Activated T-cell treated with anti-CD3 and anti-CD28 coated beads, Interleukin-2, amount 50 U/mL, for 48 hours (primary cell): ENCODE measurements at regions not wholly inside any gene's neighbourhood (a gene's known extent, or its start where the extent isn't known, plus 50 kb on each side); places are given as distances from the start of the nearest gene placed in this dataset.

Source experiments
- DNase-seq, 2 experiments: peaks; one replicate each; pipeline ENCODE4 v3.0.0-alpha.2; 2020

DNA sequence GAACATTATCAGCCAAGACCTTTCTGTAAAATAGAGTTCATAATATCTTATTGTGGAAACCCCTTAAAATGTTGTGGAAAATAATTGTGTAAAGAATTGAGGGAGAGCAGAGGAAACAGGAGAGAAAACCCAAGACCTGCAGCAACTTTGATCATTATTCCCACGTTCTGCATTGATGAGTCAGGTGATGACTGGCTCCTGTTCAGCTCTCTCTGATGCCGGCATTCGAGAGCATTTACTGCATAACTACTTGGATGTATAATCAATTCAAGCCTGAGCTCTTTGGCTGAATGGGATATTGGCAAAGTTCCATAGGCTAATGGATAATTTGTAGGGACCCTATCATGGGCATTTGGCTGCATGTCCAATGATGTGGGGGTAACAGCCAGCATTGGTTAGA is 176.3 kb upstream of the ARID2 start:
- DNase-seq: no peak

DNA sequence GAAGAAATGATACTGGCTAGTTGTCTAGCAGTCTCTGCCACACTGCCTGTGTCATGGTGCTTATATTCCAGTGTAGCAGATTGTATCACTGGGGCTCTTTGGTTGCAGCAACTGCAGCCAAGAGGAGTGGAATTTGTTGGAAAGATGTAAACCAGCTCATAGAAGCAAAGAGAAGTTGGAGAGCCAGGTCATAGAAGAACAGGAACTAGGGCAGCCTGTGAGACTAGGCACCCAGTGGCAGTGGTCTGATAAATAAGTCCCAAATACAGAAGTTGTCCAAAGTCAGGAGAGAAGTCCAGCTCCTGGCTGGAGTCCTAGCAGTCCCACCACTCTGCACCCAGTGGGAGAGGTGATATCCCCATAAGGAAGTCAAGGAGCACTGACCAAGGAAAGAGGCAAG is 172.5 kb upstream of the ARID2 start:
- no peak for DNase-seq

DNA sequence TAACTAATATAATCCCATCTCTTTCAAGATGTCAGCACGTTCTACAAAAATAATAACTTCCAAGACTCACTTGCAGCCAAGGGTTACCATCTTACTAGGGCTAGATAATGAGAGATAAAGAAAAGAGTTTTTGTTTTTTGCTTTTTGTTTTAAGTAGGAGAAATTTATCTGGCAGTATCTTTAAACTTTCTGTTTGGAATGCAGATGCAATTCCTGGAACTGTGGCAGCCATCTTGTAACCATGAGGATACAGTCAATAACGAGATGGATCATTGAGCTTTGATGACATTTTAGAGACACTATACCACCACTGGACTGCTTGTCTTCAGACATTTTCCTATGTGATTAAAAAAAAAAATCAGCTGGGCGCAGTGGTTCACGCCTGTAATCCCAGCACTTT is 171.2 kb upstream of the ARID2 start:
- DNase-seq: no peak

DNA sequence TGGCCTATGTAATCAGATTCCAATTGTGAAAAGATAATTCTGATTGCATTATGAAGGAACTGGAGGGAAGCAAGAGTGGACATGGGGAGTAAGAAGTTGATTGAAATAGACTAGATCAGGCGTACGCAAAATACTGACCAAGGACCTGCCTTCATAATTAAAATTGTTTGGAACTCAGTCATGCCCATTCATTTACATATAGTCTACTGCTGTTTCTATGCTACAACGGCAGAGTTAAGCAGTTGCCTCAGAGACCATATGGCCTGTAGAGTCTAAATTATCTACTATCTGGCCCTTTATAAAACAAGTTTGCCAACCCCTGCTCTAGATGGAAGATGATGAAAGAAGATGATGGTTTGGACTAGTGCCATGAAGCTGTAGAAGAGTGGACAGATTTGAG is 170.0 kb upstream of the ARID2 start:
- no peak for DNase-seq

DNA sequence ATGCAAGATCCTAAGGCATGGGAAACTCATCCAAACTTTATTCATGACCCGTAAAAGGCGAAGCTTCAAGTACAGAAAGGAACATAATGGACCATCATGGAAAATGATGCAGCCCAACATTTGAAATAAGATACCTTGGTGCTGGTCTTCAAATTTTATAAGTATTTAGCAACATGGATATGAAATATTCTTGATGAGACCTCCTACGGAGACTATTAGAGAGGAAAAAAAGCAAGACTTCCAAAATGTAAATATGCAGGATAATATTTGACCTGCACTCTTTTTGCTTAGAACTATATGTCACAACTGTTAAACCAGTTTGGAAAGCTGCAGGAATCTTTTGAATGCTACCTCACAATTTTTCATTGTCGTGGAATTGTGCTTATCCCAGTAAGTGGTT is 168.8 kb upstream of the ARID2 start:
- no peak for DNase-seq

DNA sequence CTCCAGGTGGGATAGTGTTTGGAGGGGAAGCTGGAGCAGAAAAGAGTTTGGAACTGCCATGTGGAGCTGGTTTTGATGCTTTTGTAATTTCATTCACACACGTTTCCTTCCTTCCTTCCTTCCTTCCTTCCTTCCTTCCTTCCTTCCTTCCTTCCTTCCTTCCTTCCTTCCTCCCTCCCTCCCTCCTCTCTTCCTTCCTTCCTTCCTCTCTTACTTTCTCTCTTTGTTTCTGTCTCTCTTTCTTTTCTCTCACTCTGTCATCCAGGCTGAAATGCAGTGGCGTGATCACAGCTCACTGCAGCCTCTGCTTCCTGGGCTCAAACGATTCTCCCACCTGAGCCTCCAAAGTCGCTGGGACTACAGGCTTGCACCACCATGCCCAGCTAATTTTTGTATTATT is 168.0 kb upstream of the ARID2 start:
- DNase-seq: no peak

DNA sequence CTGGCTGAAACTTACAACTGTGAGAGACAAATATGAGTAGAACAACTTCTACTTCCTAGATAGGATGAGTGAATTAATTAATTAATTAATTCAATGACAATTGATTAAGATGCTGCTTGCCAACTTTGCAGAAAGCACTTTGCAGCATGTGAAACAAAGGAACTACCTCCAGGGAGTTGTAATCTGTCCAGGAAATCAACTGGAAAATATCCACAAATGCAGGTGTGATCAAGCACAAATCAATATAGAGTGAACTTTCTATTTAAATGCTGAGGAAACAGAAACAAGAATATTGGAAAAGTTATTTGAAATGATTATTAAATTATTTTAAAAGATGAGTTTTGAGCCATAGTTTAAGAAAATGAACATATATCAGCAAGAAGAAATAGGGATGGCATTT is 163.9 kb upstream of the ARID2 start:
- no peak for DNase-seq

DNA sequence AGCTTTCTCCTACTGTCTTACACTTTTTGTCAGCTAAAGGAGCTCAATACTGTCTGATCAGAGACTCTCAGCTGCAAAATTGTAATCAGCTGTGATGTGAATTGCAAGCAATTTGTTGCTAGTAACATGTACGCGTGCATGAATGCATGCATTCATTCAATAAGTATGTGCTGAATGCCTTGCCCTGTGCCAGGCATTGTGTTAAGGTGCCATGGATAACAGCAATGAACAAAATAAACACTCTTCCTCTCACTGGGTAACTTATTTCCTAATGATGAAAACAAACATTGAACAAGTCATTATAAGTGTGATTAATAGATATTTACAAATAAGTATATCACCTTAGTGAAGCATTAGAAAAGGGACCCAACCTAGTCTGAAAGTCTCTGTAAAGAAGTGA is 163.2 kb upstream of the ARID2 start:
- no peak for DNase-seq

DNA sequence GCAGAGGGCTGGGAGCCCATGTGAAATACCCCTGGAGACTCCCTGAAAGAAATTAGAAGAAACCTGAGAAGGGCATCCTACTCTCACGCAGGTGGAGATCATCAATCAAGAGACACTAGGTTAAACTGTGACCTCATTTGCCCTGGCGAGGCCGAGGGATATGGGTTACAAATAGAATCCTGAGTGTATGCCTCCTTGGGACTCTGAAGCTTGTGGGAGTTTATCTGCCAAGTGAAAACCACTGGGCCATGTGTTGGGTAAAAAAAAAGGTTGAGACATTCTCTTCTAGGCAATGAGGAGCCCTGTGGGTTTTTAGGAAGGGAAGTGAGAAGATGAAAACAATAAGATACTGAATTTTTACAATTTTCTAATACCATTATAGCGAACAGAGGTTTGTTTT is 160.7 kb upstream of the ARID2 start:
- DNase-seq: no peak

DNA sequence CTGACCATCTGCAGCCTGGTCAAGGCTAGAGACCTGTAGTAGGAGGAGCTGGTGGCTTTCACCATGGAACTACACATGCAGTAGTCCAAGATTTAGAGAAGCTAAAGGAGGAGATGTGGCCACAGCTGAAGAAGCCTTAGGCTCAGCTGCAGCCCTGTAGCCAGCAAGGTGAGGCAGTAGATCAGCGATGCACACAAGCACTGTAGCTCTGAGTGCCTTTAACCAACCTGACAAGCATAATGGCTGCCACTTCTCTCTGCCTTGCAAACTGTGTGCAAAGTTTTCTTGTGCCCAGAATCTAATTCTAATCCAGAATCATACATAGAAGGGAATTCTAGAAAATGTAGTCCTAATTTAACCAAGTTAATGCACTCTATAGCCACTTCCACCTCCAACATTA is 159.0 kb upstream of the ARID2 start:
- DNase-seq: no peak

DNA sequence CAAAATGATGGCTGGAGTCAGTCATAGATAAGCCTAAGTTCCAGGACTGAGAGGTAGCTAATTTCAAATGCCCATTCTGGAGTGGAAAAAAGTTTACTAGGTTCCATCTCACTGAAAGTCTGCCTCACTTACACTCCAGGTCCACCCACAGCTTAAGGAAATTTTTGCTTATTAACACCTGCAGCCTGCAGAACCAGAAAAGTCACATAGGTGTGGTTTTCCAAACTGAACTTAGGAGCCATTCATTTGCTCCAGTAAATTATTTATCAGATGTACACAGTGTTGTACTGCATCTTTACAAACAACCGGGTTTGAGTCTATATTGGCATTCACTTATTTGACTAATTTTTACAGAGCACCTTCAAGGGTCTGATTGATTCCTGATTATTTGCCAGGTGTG is 157.4 kb upstream of the ARID2 start:
- DNase-seq: no peak

DNA sequence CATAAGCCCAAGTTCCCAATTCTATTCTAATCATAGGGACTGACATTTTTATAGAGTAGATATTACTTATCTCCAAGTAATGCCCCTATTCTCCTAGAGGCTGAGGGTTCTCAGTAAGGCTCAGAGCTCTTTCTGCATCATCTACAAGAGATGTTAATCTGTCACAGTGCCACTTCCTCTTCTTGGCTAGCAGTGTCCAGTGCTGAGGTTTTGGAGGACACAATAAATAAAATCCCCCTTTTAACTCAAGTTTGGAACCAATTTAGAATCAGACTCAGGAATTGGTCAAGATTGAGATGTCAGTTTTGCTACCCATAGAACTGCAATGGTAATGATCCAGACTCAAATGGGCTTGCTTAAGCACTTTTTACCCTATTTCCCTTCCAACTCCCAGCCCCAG is 154.1 kb upstream of the ARID2 start:
- DNase-seq: no peak

DNA sequence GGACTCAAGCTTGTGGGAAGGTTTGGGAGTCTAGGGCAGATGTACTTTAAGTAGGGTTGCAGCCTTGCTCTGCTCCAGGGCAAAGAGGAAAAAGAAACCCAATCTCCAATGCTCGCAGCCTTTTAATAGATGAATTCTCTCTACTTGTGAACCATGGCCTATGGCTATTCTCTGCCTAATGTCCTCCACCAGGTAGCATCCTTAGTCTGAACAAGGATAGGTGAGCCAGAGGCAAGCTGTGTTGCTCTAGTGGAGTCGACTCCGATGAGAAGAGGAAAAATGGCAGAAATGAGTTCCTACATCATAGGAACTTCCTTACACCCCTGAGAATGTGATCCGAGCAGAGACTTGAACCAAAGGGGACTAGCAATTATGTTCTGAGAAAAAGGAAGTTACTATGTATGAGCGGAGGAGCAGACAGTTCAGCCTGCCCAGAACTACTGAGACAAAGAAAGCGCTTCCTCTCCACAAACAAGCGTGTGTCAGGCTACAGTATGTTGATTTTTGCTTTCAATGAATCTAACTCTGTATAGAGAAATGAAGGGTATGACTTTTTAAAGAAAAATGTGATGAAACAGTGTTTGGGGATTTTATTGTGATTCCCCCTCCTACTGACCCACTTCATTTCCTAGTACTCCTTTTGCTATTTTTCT is 153.6 kb upstream of the ARID2 start:
- no peak for DNase-seq

DNA sequence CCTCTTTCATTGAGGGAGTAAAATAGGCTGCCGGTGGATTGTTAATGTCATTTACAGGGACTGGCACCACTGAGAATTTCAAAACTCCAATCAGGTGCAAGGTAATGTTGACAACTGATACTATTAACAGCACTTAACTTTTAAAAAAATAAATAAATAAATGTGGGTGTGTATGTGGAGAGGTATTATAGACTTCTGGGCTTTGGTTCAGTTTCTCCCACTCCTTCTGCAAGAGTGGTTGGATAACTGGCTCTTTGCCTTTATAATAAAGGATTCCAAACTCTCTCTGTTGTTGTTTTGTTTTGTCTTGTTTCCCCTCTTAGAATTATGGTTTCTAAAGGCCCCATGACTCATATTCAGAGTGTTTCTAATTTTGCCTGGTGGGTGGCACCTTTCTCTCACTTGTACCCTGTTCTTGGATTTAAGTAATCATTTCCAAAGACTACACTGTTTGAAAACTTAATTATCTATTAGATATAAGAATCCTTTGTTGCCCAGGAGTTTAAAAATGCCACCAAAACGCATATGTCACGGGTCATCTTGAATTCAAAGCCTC is 151.6 kb upstream of the ARID2 start:
- no peak for DNase-seq

DNA sequence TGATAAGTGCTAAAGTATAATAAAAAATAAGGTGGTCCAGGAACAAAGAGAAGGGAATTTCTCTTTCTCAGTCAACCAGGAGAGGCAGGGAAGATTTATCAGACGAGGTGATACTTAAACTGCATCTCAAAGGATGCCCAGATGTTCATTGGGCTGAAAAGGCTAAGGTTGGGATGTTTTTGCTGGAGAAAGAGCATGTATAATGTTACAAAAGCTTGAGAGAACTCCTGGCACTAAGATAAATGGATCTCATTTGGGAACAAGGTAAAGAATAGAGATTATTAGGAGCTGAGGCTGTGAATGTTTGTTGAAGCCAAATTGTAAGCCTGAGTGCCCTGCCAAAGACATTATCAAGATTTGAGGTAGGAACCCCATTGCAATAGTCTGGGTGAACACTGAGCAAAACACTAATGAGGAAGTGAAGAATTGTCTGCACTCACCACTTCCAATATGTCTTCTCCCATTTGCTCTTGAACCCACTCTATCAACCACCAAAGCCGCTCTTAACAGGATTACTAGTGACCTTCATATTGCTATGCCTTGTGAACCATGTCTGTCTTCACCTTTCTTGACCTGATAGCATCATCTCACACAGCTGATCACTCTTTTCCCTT is 149.0 kb upstream of the ARID2 start:
- no peak for DNase-seq

DNA sequence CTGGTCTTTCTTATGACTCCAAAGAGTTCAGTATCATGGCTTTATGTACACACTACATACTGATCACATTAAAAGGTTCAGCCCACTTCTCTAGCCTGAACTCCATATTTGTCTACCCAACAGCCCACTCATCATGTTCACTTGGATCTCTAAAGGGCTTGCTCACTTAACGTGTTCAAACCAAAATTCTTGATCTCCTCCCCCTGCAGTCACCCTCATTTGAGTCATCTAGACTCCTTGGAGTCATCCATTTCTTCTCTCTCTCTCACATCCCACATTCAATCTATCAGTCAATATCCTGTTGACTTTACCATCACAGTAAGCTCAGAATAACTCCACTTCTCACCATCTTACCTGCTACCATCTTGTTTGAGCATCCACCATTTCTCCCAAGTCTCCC is 148.4 kb upstream of the ARID2 start:
- DNase-seq: no peak

DNA sequence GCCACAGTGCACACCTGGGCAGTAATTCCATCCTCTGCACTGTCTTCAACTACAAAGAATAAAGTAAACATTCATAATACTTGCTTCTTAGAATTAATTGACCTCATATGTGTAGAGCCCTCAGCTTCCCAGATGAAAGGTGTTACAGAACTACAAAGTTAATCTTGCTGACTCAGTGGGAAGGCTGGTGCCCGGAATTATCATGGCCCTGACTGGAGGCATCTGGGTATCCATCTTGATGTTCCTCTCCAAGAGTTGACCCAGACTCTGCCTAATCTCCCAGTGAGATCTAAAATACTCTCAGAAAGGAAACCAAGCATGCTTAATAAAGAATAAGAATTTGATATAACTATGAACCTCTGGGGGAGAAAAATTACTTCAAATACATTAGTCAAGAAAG is 147.0 kb upstream of the ARID2 start:
- DNase-seq: no peak

DNA sequence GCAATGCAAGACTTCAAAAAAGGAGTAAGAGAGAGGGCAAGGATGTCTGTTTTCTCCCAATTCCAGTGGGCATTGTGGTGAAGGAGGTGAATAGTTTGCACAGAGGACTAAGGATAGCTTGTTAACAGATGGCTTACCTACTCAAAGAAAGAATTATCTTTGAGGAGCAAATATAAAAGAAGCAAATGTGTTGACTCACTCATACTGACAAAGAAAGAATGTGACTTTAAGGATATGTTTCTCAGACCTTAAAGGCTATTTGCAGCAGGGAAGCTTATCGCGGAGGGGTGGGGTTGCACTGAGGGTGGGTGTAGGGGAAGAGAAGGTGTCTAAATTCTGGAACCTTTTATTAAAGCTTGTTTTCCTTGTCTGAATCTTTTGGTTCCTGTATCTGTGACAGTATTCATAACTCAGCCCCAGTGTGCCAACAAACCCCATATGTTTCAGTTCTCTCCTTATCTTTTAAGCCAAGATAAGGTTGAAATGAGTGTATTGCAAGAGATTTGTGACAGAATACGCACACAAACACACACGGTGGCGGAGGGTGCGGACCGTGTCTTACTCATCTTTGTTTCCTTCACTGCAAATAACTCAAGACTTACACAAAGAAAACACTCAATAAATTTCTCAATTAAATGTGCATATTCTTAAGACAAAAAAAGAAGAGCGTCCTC is 146.4 kb upstream of the ARID2 start:
- DNase-seq: no peak

DNA sequence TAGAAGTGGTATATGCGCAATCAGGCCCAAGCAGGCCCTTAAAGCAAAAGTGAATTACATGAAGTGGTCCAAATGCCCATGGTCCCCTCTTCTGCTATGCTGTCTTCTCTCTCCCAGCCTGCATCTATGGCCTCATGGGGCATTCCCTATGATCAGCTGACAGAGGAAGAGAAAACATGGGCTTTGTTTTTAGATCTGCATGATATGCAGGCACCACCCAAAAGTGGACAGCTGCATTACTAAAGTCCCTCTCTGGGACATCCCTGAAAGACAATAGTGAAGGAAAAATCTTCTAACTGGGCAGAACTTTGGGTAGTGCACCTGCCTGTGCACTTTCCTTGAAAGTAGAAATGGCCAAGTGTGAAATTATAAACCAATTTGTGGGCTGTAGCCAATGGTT is 145.2 kb upstream of the ARID2 start:
- DNase-seq: no peak

DNA sequence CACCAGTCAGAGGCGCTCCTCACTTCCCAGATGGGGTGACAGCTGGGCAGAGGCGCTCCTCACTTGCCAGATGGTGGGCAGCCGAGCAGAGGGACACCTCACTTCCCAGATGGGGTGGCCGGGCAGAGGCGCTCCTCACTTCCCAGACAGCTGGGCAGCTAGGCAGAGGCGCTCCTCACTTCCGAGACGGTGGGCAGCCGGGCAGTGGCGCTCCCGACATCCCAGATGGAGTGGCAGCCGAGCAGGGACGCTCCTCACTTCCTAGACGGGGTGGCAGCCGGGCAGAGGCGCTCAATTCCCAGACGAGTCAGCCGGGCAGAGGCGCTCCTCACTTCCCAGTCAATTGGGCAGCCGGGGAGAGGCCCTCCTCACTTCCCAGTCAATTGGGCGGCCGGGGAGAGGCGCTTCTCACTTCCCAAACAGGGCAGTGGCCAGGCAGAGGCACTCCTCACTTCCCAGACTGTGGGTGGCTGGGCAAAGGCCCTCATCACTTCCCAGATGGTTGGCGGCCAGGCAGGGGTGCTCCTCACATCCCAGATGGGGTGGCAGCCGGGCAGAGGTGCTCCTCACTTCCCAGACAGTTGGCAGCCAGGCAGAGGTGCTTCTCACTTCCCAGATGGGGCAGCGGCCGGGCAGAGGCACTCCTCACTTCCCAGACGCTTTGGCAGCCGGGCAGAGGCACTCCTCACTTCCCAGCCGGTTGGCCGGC is 143.8 kb upstream of the ARID2 start:
- no peak for DNase-seq

DNA sequence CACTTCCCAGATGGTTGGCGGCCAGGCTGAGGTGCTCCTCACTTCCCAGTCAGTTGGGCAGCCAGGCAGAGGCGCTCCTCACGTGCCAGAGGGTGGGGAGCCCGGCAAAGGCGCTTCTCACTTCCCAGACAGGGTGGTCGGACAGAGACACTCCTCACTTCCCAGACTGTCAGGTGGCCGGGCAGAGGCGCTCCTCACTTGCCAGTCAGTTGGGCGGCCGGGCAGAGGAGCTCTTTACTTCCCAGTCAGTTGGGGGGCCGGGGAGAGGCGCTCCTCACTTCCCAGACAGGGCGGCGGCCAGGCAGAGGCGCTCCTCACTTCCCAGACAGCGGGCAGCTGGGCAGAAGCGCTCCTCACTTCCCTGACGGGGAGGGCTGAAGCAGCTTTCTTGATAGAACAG is 143.0 kb upstream of the ARID2 start:
- no peak for DNase-seq

DNA sequence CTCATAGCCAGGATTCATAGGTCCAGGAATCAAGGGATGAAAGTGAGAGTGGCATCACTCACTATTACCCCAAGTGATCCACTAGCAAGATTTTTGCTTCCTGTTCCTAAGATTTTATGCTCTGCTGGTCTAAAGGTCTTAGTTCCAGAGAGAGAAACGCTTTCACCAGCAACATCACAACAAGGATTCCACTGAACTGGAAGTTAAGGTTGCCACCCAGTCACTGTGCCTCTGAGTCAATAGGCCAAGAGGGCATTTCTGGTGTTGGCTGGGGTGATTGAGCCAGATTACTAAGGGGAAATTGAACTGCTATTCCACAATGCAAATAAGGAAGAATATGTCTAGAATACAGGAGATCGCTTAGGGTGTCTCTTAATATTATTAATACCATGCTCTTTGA is 142.5 kb upstream of the ARID2 start:
- no peak for DNase-seq

DNA sequence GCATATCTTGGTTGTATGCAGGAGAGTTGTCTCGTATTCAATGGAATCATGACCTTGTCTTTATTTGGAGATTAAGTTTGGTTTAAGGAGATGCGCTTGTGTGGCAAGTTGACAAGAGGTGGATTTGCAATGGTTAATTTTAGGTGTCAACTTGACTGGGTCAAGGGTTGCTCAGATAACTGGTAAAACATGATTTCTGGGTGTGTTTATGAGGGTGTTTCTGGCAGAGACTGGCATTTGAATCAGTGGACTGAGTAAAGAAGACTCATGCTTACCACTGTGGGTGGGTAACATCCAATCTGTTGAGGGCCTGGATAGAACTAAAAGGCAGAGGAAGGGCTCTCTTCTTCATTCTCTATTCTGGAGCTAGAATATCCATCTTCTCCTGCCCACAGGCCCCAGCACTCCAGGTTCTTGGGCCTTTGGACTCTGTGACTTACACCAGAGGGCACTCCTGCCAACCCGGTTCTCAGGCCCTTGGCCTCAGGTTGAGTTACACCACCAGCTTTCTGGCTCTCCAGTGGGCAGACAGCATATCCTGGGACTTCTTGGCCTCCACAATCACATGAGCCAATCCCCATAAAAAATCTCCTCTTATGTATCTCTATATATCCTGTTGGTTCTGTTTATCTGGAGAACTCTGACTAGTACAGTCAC is 141.5 kb upstream of the ARID2 start:
- no peak for DNase-seq
